IPS-18a (cell line): ENCODE measurements at regions not wholly inside any gene's neighbourhood (a gene's known extent, or its start where the extent isn't known, plus 50 kb on each side); places are given as distances from the start of the nearest gene placed in this dataset.

Experiments
- H3K27ac ChIP-seq: one replicate; pipeline ENCODE4 v1.5.1; 2013; ENCODE audit warnings: low read length
- H3K27me3 ChIP-seq: one replicate; pipeline ENCODE4 v1.6.1; 2013; ENCODE audit warnings: mild to moderate bottlenecking, low read length; ENCODE audit not compliant: control insufficient read depth, insufficient read depth
- H3K36me3 ChIP-seq: one replicate; pipeline ENCODE4 v1.6.1; 2013; ENCODE audit warnings: low read depth, low read length; ENCODE audit not compliant: control insufficient read depth
- H3K4me1 ChIP-seq: one replicate; pipeline ENCODE4 v1.6.1; 2013; ENCODE audit warnings: low read depth, low read length; ENCODE audit not compliant: control insufficient read depth
- H3K4me3 ChIP-seq: one replicate; pipeline ENCODE4 v1.5.1; 2013; ENCODE audit warnings: low read length
- H3K9ac ChIP-seq: one replicate; pipeline ENCODE4 v1.6.1; 2013; ENCODE audit warnings: mild to moderate bottlenecking, low read length, moderate library complexity
- H3K9me3 ChIP-seq: one replicate; pipeline ENCODE4 v1.6.1; 2013; ENCODE audit warnings: low read depth, low read length; ENCODE audit not compliant: control insufficient read depth

DNA sequence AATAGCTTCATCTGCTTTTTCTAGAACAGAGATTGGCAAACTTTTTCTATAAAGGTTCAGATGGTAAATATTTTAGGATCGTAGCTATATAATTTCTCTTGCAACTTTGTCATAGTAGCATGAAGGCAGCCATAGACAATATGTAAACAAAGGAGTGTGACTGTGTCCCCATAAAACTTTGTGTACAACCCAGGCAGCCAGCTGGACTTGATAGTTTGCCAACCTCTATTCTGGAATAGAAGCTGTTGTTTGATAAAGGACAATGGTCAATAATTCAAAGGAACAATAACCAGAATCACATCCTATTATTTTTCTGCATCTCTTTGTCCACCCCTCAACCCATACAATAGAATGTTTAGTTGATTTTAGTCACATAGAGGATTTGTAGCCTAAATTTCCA, 286.7 kb downstream of the LMX1A start:
- H3K36me3 ChIP-seq: no peaks in the 10 kb centered on the region
- no peaks in the 10 kb centered on the region for H3K27me3 ChIP-seq
- H3K4me3 ChIP-seq: no peak overlapping the region
- no peaks in the 10 kb centered on the region for H3K9me3 ChIP-seq
- H3K9ac ChIP-seq: no peak overlapping the region
- no peak overlapping the region for H3K27ac ChIP-seq
- H3K4me1 ChIP-seq: peaks cover 18% of the 10 kb centered on the region

DNA sequence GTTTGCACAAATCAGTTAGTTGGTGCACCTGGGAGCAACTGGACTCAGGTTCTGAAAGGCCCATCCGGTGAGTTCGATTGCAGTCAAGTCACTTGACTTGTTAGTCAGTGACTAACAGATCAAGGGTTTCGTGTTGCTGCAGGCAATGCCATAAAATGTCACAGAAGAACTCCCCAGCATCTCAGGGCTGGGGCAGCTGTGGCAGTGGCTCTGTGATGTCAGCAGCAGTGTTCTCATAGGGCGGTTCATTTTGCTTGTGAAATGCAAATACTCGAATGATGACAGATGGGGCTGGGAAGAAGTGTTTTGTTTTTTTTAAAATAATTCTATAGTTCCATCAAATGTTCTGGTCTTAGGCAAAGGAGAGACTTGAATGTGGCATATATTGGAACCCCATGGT, 287.8 kb downstream of the LMX1A start:
- no peaks in the 10 kb centered on the region for H3K9me3 ChIP-seq
- no peak overlapping the region for H3K4me3 ChIP-seq
- peaks cover 9% of the 10 kb centered on the region for H3K27me3 ChIP-seq
- H3K4me1 ChIP-seq: peaks cover 18% of the 10 kb centered on the region
- no peak overlapping the region for H3K9ac ChIP-seq
- no peak overlapping the region for H3K27ac ChIP-seq
- no peaks in the 10 kb centered on the region for H3K36me3 ChIP-seq

DNA sequence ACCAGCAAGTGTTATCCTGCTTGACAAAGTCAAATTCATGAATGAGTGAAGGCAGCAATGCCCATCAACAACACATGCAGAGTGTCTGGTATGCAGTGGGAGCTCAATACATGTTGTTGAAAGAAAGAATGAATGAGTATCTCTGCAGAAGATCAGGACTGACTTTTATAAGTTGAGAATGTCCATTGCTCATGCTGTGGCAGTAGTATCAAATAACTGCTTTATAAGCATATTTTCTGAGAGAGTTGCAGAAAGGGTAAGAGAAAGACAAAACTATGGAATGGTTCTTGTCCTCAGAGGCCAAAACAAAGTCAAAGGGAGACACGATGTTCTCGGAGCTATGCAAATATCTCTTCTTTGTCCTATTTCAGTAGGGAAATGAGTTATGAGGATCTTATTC, 288.7 kb downstream of the LMX1A start:
- H3K27me3 ChIP-seq: peaks cover 19% of the 10 kb centered on the region
- no peak overlapping the region for H3K9ac ChIP-seq
- H3K27ac ChIP-seq: no peak overlapping the region
- no peak overlapping the region for H3K4me3 ChIP-seq
- H3K4me1 ChIP-seq: peaks cover 13% of the 10 kb centered on the region
- H3K9me3 ChIP-seq: no peaks in the 10 kb centered on the region
- H3K36me3 ChIP-seq: no peaks in the 10 kb centered on the region

DNA sequence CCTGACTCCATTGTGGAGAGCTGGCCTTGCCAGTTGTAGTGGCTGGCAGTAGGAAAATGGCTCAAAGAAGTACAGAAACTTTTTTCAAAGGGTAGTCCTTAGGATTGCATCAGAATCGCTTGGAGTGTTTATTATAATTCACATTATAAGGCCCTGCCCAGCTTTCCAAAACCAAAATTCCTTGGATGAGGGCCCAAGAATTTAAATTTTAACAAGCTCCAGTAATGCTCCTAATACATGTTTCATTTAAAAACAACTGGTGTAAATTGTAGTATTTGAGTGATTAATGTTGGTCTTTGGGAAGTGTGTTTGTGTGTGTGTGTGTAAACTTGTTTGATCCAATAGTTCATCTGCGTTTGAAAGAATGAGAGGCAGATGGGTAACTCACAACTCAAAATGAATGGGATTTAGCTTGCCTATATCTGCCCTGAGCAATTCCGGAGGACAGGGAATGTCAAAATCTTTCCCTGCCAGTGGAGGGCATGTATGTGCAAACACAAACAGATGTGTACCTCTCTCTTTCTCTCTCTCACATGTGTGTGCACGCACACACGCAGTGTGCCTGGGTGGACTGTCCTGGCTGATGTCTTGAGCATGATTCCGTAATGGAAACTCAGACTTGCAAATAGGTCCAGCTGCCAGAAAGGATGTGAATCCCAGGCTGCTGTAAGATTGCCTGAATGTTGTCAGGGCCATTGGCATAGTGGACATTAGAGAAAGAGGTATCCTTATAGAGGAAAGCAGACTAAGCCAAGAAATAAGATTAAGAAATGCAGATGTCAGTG, 293.1 kb downstream of the LMX1A start:
- Histone ChIP-seq H3K36me3 (no peaks in the 10 kb centered on the region), H3K27me3 (peaks cover 45% of the 10 kb centered on the region), H3K9ac (no peak overlapping the region), H3K9me3 (no peaks in the 10 kb centered on the region), H3K4me3 (no peak overlapping the region), H3K4me1 (no peaks in the 10 kb centered on the region), H3K27ac (no peak overlapping the region)

DNA sequence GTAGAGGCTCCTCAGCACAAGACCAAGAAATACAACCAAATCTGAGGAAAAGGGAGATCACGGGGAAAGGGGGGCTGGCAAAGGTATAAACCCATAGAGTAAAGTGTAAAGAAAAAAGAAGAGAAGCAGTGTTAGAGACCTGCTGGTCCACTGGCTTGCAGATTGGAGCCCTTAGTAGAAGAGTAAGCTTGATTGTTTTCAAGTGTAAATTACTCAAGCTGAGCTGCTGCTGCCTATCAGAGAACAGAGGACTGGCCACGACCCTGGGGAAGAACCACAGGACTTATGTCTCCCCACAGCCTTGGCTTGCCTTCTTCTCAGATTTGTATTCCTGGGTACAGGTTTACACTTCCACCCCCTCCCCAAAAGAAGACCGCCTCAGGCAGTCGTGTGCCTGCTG, 294.2 kb downstream of the LMX1A start:
- peaks cover 45% of the 10 kb centered on the region for H3K27me3 ChIP-seq
- no peaks in the 10 kb centered on the region for H3K9me3 ChIP-seq
- H3K4me1 ChIP-seq: no peaks in the 10 kb centered on the region
- H3K9ac ChIP-seq: no peak overlapping the region
- no peak overlapping the region for H3K27ac ChIP-seq
- no peaks in the 10 kb centered on the region for H3K36me3 ChIP-seq
- H3K4me3 ChIP-seq: no peak overlapping the region

DNA sequence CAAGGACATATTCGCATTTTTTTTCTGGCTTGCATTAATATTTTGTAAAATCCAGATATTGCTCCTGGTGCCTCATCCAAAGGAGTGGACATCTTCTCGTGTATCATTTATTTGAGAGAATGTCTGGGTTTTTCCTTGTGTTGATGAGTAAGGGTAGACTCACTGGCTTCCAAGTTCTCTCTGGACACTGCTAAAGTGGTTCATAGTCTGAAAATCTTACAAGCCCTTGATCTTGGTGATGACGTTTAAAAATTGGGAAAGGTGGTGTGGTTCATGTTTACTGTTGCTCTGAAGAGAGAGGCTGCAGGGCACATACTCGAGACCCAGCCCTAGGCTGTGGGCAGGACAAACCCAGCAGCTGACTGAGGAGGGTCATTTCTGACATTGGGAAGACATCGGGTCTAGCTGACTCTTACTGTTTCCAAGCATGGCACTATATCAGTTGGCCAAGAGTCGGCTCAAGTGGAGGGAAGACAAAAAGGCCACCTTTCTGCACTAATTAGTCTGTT, 296.2 kb downstream of the LMX1A start:
- H3K36me3 ChIP-seq: no peaks in the 10 kb centered on the region
- no peak overlapping the region for H3K27ac ChIP-seq
- no peak overlapping the region for H3K4me3 ChIP-seq
- H3K9me3 ChIP-seq: no peaks in the 10 kb centered on the region
- no peaks in the 10 kb centered on the region for H3K4me1 ChIP-seq
- H3K27me3 ChIP-seq: peaks cover 45% of the 10 kb centered on the region
- no peak overlapping the region for H3K9ac ChIP-seq

DNA sequence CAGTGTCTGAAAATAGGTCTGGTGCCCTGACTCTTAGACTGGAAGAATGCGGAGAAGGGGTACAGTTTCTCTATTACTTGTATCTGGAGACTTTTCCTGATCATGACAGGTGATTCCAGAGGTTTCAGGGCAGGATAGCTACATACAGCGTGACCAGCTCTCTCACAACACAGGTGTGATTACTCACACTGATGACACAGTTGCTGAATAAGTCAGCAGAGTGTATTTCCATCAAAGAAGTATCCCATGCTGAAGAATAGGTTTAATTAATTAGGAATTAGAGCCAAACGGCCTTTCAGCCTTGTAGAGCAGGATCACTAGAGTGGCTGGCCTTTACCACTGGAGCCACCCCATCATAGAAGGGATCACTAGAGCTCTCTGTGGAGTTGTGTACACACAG, 298.6 kb downstream of the LMX1A start:
- no peak overlapping the region for H3K9ac ChIP-seq

DNA sequence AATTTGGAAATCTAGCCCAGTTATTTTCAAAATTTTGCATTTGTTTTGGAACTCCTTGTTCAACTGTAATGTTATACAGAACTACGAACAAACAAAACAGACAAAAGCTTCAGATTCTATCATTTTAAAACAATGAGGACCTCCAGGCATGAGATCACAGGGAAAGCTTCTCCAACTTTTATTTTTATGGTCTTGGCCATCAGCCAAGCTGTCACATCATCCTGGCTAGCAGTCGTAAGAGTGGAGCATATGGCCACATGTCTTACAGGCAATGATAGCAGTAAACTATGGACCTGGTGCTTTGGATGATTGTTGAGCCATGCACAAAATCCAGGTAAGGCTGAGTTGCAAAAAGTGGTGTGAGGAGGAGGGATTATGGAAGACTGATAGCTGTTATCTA, 299.6 kb downstream of the LMX1A start:
- Histone ChIP-seq H3K9ac (no peak overlapping the region), H3K4me3 (no peak overlapping the region), H3K36me3 (no peaks in the 10 kb centered on the region), H3K4me1 (peaks cover 13% of the 10 kb centered on the region), H3K27me3 (peaks cover 17% of the 10 kb centered on the region), H3K9me3 (no peaks in the 10 kb centered on the region), H3K27ac (no peak overlapping the region)

More for the DNA sequence above, 298.6 kb downstream of the LMX1A start:
- Histone ChIP-seq H3K4me3 (no peak overlapping the region), H3K9me3 (no peaks in the 10 kb centered on the region), H3K36me3 (no peaks in the 10 kb centered on the region), H3K27me3 (peaks cover 28% of the 10 kb centered on the region), H3K4me1 (peaks cover 11% of the 10 kb centered on the region), H3K27ac (no peak overlapping the region)

DNA sequence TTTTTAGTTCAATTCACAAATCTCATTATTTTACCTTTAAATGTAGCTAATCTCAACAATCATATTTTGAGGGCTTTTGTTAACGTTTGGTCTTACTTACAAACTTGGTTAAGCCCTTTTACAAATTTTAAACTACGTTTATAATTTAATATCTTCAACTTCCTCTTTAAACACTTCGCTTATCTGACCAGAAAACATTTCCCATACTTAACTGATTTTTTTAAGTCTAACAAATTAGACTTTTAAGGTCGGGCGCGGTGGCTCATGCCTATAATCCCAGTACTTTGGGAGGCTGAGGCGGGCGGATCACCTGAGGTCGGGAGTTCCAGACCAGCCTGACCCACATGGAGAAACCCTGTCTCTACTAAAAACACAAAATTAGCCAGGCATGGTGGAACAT, 300.9 kb downstream of the LMX1A start:
- Histone ChIP-seq H3K27ac (no peak overlapping the region), H3K36me3 (no peaks in the 10 kb centered on the region), H3K4me3 (no peak overlapping the region), H3K27me3 (peaks cover 4% of the 10 kb centered on the region), H3K9me3 (no peaks in the 10 kb centered on the region), H3K4me1 (peaks cover 13% of the 10 kb centered on the region), H3K9ac (no peak overlapping the region)

DNA sequence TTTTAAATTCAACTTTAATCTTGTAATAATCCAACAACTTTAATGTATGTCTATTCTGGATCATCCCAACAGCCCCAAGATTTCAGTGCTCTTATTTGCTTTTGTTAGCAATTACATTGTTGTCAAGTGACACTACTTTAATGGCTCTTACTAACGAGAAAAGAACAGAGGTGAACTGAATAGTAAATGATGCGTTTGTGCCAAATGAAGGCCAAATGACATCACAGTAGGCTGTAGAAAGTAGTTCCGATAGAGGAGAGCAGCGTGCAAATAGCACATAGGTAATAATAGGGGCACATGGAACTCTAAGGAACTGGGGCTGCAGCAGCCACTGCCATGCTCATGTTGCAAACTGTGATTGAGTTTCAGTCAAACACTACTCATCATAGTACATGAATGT, 301.9 kb downstream of the LMX1A start:
- Histone ChIP-seq H3K4me1 (peaks cover 13% of the 10 kb centered on the region), H3K27me3 (no peaks in the 10 kb centered on the region), H3K9me3 (no peaks in the 10 kb centered on the region), H3K9ac (no peak overlapping the region), H3K27ac (no peak overlapping the region), H3K36me3 (no peaks in the 10 kb centered on the region), H3K4me3 (no peak overlapping the region)

DNA sequence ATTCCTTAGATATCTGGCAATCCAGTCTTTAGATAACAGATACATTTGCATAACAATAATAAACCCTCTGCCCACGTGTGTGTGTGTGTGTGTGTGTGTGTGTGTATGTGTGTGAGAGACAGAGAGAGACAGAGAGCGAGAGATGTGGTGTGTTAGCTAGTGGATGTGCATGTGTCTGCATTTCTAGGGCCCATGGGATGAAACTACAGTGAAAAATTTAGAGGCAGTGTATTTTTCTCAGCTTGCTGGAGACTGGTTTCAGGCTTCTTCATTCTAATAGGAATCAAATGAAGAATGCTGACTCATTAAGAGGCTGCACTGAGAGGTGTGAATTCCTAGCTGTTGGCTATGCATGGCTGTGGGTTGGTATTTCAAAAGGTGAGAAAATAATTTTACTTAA, 303.2 kb downstream of the LMX1A start:
- no peaks in the 10 kb centered on the region for H3K9me3 ChIP-seq
- no peak overlapping the region for H3K4me3 ChIP-seq
- H3K36me3 ChIP-seq: no peaks in the 10 kb centered on the region
- no peak overlapping the region for H3K9ac ChIP-seq
- H3K27me3 ChIP-seq: no peaks in the 10 kb centered on the region
- no peak overlapping the region for H3K27ac ChIP-seq
- peaks cover 16% of the 10 kb centered on the region for H3K4me1 ChIP-seq

DNA sequence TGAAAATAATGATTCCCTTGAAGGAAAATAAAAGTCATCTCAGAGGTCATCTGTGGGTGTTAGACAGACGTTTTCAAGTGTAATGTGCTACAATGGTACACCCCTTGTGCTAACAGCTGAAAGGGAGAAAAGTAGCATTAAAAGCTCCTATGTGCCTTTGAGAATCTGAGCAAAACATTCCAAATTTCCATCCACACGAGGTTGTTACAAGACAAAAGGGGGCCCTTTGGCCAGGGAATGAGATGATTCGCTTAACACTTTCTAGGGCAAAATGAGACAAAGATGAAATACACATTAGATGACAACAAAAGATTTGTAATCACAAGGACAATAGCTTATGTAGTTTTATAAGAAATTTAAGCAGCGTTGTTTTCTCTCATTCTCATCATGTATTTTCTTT, 303.6 kb downstream of the LMX1A start:
- peaks cover 20% of the 10 kb centered on the region for H3K4me1 ChIP-seq
- no peaks in the 10 kb centered on the region for H3K27me3 ChIP-seq
- H3K9me3 ChIP-seq: no peaks in the 10 kb centered on the region
- H3K9ac ChIP-seq: no peak overlapping the region
- H3K4me3 ChIP-seq: no peak overlapping the region
- no peak overlapping the region for H3K27ac ChIP-seq
- no peaks in the 10 kb centered on the region for H3K36me3 ChIP-seq
